DMS153 (cell line): ENCODE measurements at regions not wholly inside any gene's neighbourhood (a gene's known extent, or its start where the extent isn't known, plus 50 kb on each side); places are given as distances from the start of the nearest gene placed in this dataset.
"Not testable (repeated sequence)": the region's sequence is repeated elsewhere in the genome, so short reads cannot be mapped to it uniquely, and the experiment has no call there.

Experiments used
- DNase-seq: peaks from one replicate; lab custom pipeline; 2025; lab: John Stamatoyannopoulos, UW

DNA sequence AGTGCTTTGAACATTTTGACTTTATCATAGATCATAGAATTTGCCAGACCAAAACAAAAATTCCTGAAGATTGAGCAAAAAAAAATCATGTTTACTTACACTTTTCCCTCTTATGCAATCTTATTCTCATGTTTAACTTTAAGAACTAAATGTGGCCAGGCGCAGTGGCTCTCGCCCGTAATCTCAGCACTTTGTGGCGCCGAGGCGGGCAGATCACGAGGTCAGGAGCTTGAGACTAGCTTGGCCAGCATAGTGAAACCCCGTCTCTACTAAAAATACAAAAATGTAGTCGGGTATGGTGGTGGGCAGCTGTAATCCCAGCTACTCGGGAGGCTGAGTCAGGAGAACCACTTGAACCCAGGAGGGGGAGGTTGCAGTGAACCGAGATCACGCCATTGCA, 227.9 kb upstream of the KYNU start:
- DNase-seq = no peak

DNA sequence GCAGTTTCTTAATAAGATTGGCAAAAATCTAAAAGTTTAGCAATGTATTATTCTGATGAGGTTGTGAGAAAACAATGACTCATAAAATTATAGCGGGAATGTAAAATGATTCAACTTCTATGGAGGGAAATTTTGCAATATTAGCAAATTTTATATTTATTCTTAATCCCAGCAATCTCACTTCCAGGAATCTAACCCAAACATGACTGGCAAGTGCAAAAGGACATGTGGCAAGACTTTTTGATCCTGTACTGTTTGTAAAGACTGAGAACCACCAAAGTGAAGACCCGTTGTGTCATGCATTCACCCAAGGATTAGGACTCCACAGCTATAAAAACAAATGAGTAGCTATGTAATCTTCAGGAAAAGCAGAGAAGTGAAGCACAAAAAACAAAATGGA, 234.8 kb upstream of the KYNU start:
- no peak for DNase-seq

DNA sequence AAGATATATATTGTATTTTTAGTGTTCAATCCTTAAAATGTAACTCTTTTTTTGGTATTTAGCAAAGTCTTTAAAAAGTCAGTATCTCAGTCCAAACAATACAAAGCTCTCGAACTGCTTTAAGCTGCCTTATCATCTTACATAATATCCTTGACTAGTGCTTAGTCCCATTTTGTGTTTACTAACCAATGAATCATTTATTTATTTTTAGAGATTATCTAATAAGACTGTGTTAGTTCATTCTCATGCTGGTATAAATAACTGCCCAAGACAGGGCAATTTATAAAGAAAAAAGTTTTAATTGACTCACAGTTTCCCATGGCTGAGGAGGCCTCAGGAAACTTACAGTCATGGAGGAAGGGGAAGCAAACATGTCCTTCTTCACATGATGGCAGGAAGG, 248.3 kb upstream of the KYNU start:
- DNase-seq = no peak

DNA sequence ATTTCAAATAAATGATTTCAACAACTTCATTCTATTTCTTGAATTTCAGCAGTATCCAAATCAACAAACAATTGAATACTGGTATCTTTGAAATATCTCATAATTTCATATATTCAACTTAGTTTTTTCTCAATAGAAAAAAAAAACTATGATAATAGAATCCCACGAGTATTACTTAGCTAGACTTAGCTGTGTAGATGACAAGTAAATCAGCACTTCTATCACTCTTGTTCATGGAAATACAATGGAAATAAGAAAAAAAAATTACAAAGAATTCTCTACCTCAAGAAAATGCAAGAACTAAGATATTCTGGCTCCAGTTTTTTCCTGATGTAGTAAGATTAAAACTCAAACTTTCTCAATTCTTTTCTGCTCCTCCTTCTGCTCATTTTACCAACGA, 256.2 kb upstream of the KYNU start:
- DNase-seq = no peak

DNA sequence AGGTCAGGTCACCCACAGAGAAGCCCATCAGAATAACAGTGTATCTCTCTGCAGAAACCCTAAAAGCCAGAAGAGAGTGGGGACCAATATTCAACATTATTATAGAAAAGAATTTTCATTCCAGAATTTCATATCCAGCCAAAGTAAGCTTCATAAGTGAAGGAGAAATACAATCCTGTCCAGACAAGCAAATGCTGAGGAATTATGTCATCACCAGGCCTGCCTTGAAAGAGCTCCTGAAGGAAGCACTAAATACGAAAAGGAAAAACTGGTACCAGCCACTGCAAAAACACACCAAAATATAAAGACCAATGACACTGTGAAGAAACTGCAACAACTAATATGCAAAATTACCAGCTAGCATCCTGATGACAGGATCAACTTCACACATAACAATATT, 260.0 kb upstream of the KYNU start:
- DNase-seq = no peak

DNA sequence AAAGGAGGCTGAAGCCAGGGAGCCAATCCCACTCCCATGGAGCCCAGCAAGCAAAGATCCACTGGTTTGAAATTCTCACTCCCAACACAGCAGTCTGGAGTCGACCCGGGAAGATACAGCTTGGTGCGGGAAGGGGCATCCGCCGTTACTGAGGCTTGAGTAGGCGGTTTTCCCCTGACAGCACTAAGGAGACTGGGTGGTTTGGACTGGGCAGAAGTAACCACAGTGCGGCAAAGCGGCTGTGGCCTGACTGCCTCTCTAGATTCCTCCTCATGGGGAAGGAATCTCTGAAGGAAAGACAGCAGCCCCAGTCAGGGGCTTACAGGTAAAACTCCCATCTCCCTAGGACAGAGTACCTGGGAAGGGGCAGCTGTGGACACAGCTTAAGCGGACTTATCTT, 261.6 kb upstream of the KYNU start:
- no peak for DNase-seq

DNA sequence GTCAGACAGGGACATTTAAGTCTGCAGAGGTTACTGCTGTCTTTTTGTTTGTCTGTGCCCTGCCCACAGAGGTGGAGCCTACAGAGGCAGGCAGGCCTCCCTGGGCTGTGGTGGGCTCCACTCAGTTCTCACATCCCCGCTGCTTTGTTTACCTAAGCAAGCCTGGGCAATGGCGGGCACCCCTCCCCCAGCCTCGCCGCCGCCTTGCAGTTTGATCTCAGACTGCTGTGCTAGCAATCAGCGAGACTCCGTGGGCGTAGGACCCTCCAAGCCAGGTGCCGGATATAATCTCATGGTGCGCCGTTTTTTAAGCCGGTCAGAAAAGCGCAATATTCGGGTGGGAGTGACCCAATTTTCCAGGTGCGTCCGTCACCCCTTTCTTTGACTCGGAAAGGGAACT, 264.3 kb upstream of the KYNU start:
- not testable (repeated sequence) for DNase-seq

DNA sequence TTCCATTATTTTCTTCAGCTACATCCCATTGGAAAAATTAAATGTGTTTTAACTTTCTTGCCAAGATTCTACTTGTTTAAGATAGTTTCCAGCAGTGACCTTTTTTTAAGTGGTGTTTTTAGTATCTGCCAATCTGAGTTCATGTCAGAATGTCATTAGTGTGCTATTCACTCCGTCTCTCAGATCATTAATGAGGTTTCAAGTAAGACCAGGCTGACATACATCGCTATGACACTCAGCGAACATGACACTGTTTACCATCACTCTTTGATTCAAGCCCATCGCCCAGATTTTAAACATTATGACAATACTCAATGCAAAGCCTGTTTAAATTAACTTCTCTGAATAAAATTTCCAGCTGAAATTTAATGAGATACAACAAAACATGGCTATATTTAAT, 272.0 kb upstream of the KYNU start:
- DNase-seq = no peak

DNA sequence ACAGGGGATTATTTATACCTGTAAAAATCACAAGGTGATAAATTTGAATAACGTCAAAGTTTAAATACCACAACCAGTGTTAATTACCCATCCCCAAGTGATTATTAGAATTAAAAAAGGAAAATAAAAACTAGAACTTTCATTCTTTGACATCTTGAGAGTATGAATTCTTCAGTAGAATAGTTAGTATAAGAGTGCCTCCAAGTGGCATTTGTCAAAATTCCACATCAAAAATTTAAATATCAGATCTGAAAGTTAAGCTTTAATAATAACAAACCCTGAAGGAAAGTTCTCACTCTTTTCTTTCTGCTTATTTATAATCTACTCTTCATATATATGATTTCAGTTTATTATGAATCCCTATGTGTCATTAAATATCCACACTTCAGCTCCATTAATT, 273.7 kb upstream of the KYNU start:
- no peak for DNase-seq

DNA sequence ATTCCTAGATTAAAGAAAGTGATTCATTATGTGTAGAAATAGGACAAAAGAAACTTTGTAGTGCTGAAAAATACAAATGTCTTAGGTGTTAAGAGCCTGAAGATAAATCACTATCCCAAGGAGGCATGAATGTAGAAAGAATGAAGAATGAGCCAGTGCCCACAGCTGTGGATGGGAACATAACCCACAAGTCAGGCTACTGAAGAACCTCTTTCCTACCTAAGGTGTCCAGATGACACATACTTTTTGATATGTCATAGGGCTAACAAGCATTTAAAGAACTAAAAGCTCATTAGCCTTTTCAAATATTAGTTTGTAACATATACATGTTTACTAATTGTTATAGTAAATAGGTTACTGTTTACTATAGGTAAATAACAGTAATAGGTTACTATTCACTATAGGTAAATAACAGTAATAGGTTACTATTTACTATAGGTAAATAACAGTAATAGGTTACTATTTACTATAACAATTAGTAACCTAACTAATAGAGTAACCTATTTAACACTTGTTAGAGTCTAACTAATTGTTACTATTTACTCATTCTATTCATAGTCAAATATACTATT, 275.0 kb upstream of the KYNU start:
- DNase-seq = peak; percentile 33

DNA sequence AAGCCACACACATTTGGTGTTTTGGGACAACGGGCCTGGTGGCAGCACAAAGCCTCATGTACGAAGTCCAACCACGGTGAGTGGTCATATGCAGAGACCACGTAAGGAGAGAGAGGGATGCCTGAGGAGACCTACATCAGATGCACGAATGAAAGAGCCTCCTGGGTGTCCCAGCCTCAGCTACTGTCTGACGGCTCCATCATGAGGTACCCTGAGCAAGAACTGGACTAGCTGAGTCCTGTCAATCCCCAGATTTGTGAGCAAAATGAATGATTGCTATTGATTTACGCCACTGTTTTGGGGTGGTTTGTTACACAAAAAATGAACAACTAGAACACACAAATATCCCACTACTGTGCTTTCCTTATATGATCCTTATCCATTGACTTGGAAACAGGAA, 275.7 kb upstream of the KYNU start:
- DNase-seq = no peak

DNA sequence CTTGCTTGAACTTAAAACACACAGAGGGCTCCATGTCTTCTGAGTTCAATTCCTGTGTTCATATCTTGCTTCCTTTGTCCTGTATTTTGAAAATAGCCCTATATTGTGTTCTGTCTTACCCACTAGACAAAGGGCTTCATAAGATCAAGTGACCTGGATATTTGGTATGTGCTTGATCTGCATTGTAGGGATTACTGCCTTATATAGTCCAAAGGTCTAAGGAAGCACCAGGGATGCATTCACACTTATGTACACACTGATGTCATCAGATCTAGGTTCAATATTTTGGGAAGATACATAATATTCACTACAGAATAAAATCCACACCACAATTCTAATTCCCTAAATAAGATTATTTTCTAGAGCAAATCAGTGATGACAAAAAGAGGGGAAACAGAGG, 278.0 kb upstream of the KYNU start:
- no peak for DNase-seq

DNA sequence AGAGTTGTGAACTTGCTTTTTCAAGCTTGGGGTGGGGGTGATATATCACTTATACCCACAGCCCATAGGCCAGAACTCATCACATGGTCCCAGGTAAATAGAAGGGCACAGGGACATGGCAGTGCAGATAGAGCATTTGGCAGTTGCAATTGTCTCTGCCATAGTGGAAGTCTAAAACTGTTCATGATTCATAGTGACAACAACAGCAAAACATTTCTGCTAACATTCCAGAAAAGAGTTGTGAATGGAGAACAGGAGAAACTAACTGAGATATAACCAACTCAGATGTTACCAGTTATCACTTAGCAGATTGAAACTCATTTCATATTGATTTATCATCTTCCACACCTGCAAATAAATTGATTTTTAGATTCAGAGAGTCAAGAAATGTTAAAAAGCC, 278.6 kb upstream of the KYNU start:
- DNase-seq = no peak

DNA sequence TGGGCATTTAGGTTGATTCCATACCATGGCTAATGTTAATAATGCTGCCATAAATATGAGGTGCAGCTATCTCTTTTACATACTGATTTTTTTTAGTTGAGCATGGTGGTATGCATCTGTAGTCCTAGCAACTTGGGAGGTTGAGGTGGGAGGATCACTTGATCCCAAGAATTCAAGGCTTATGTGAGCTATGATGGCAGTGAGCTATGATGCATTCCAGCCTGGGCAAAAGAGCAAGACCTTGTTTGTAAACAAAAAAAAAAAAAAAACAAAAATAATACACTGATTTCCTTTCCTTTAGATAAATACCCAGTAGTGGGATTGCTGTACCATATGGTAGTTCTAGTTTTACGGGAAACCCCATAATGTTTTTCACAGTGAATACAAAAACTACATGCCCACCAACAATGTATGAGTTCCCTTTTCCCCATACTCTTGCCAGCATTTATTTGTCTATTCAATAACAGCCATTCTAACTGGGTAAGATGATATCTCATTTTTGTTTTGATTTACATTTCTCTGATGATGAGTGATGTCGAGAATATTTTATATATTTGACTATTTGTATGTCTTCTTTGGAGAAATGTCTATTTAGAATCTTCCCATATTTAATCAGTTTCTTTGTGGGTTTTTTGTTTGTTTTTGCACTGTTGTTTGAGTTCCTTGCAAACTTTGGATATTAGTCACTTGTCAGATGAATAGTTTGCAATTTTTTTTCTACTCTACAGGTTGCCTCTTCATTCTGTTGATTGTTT, 281.0 kb upstream of the KYNU start:
- DNase-seq = no peak

DNA sequence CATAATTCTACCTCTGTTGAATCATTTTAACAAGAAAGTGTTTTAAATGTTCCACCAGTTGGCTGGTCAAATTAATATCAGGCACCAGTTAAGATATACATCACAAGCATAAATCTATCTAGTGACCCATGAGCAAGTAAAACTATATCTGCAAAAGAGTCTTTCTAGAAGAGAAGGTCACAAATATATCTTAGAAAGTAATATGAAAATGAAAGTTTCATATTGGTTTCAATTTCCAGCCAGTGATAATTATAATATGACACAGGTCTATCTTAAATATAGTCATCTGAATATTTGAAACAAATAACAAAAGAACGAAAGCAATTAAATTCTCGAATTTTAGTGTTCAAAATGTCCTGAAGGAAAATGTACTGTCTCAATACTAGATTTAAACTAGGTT, 282.5 kb upstream of the KYNU start:
- DNase-seq = no peak

DNA sequence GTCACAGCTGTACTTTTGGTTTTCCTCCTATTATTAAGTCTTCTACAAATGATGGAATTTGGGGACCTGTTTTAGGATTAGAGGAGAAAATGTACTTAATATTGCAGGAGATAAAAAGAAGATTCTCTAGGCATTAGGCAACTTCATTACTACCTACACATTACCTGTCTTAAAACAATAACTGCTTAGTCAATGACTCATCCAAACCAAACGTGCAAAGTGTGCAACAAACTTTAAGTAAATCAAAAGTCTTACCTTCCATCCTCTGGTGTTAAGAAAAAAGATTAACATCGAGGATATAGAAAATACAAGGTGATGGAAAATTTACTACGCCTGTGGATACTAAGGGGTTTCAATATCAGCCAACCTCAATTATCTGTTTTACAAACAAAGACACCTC, 285.3 kb upstream of the KYNU start:
- no peak for DNase-seq

DNA sequence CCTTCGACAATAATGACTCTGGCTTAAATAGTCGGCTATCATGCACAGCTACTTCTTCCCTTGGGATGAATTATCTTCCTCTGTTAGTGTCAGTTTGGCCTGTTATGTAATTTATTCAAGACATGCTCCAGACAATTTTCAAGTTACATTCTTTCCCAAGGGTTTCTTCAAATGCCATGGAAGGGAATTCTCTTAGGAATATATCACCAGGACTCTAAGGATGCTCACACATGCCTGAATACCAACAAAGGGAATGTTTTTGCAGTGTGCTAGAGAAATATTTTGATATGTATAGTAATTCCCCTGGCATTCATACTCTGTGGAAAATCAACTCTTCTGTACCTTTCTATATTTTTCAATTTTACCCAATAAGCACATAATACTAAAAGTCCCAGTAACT, 286.0 kb upstream of the KYNU start:
- no peak for DNase-seq

DNA sequence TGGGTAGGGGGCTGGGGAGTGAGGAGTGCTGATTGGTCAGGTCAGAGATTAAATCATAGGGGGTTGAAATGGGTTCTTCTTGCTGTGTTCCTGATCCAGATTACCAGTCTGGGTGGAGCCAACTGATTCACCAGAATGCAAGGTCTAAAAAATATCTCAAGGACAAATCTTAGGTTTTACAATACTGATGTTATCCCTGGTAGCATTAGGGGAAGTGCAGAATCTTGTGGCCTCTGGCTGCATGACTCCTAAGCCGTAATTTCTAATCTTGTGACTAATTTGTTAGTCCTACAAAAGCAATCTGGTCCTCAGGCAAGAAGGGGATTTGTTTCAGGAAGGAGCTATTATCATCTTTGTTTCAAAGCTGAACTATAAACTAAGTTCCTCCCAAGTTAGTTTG, 289.2 kb upstream of the KYNU start:
- no peak for DNase-seq

DNA sequence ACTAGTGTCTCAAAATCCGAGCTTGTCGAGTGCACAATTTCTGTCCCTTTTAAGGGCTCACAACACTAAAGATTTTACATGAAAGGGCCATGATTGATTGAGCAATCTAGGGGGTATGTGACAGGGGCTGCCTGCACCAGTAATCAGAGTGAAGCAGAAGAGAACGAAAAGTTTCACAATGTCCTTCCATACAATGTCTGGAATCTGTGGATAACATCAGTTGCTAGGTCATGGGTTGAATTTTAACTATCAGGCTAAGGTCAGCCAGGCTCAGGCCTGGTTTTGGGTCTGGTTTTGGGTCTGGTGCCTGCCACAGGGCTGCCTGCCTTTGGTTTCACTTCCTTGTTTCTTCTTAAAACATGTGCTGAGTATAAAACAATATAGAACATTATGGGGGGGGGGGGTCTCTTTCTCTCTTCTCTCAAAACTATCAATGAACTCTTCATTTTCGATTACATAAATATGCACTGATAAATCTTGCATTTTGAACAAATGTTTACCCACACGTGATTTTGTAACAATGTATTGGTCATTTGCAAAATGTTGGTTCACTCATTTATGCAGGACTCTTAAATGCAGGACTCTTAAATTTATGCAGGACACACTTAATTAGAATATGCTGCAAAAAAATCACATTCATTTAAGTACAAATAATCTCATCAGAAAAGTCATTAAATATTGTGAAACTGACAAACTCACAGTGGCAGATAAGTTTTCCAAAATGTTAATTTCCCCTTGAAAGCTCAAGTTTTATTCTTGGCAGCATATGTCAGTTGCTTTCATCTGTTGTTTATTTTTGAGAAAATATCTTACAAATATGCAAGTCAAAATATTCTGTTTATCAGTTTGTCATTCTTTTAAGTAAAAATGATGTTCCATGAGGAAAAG, 290.5 kb upstream of the KYNU start:
- no peak for DNase-seq

DNA sequence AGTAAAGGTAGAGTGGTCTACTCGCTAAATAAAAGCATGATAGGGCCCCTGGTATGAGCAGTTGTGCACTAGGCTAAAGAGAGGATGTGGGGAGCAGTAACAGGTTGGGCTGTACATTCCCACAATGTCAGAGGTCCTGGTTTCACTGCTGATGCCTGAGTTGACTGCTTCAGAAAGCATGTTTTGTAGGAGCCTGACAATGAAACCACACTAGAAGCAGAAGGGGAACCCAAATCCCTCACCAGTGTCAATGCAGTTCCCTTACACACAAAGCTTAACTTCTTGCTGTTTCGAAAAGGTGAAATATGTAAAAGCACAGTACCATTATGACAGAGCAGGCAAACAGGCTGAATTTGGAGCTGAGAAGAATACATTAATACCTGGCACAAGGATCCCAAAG, 291.7 kb upstream of the KYNU start:
- DNase-seq = no peak

DNA sequence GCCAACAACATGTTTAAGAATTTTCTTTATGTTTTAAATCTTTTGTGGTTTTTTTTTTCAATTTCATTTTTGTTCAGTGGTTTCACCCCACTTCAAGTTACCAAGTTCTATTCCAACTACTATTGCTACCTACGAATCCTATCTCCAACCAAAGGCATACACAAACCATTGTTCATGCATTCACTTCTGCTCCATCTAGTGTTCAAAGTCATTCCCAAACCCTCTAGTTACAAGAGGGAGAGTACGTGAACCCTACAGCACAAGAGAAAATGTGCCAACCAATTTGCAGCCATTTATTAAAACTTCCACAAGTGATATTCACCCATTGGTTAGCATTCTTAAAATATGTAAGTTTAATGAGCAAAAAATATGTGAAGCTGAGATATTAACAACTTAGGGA, 295.1 kb upstream of the KYNU start:
- DNase-seq = no peak

DNA sequence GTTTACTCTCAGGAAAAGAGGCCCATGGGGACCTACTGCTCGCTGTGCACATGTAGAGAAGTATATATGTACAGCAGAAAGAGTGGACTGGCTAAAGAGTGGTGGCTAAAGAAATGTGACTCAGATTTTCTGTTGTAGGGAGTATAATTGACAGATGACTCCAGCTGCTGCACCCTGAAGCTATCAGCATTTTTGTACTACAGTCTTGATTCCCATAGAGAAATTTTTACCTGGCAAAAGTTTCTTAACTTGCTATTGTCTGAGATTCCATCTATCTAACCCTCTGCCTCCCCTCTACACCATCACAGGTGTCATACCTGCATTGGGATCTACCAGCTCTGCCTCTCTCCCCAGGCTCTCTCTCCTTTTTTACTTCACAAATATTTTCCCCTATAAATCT, 296.0 kb upstream of the KYNU start:
- no peak for DNase-seq

DNA sequence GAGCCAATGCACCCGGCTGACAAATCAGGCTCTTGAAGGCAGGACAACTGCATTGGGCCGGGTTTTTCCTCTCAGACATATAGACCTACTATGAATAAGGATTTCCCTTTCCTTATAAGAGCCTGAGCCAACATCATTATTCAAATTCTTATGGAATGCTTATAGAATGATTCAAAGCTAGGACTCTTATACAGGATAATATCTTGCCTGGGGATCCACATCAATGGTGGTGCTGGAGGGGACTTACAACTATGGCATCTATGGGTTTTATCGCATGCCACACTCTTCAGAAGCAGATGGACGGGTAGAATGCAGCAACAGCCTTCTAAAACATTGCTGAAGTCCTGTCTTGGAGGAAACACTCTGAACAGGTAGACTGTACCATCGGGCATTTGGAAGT, 296.8 kb upstream of the KYNU start:
- no peak for DNase-seq
